ENCODE measurements at regions not wholly inside any gene's neighbourhood (a gene's known extent, or its start where the extent isn't known, plus 50 kb on each side); places are given as distances from the start of the nearest gene placed in this dataset.

- H3K9ac ChIP-seq (ENCODE audit: low read depth in 1 of 2, low read length in 2 of 2): no peak overlapping the region
- H3K36me3 ChIP-seq (ENCODE audit: control insufficient read depth in 4 of 4, insufficient read depth in 3 of 4, low read depth in 1 of 4, low read length in 3 of 4): no peaks in the 10 kb centered on the region
- no peaks in the 10 kb centered on the region for H3K4me1 ChIP-seq (ENCODE audit: control insufficient read depth in 4 of 4, insufficient read depth in 4 of 4, low read length in 3 of 4)
- TF ChIP-seq NR2F2 (IDR thresholded peaks at IDR 0.05) (no peak), EGR1 (IDR thresholded peaks at IDR 0.05; ENCODE audit: low read depth in 2 of 2) (no peak), YY1 (IDR thresholded peaks at IDR 0.05) (no peak), GABPA (IDR thresholded peaks at IDR 0.05 in 1 of 2, conservative IDR thresholded peaks at IDR 0.05 in 1 of 2) (no peak), MAX (IDR thresholded peaks at IDR 0.05) (no peak), FOXA2 (IDR thresholded peaks at IDR 0.05) (no peak), REST (IDR thresholded peaks at IDR 0.05) (no peak), HNF4A (conservative IDR thresholded peaks at IDR 0.05) (no peak), SP1 (IDR thresholded peaks at IDR 0.05) (no peak), FOXA1 (IDR thresholded peaks at IDR 0.05) (no peak), ATF3 (IDR thresholded peaks at IDR 0.05) (no peak), RXRA (IDR thresholded peaks at IDR 0.05) (no peak), RAD21 (IDR thresholded peaks at IDR 0.05) (no peak)
- H3K4me3 ChIP-seq (ENCODE audit: low read depth in 1 of 3, low read length in 3 of 3): no peak overlapping the region
- 62% methylated on average over 5 of the region's 5 CpGs for WGBS
- no peak overlapping the region for H3K27ac ChIP-seq (ENCODE audit: low read depth in 1 of 2, low read length in 2 of 2)
- H3K9me3 ChIP-seq (ENCODE audit: control insufficient read depth in 4 of 4, low read length in 3 of 4): no peaks in the 10 kb centered on the region
- no peak for DNase-seq (ENCODE audit: low spot score)
- no peaks in the 10 kb centered on the region for H3K27me3 ChIP-seq (ENCODE audit: control insufficient read depth in 4 of 4, insufficient read depth in 4 of 4, low read length in 3 of 4)
Observed at GRCh38 chr11:79739591-79739990, 298.8 kb upstream of the TENM4 start.

GRCh38 chr11:79727221-79727620 is 286.4 kb upstream of the TENM4 start:
- H3K9me3 ChIP-seq (ENCODE audit: control insufficient read depth in 4 of 4, low read length in 3 of 4): no peaks in the 10 kb centered on the region
- WGBS: 89% methylated on average over 7 of the region's 7 CpGs
- no peak overlapping the region for H3K4me3 ChIP-seq (ENCODE audit: low read depth in 1 of 3, low read length in 3 of 3)
- H3K27ac ChIP-seq (ENCODE audit: low read depth in 1 of 2, low read length in 2 of 2): no peak overlapping the region
- no peaks in the 10 kb centered on the region for H3K4me1 ChIP-seq (ENCODE audit: control insufficient read depth in 4 of 4, insufficient read depth in 4 of 4, low read length in 3 of 4)
- H3K36me3 ChIP-seq (ENCODE audit: control insufficient read depth in 4 of 4, insufficient read depth in 3 of 4, low read depth in 1 of 4, low read length in 3 of 4): no peaks in the 10 kb centered on the region
- H3K27me3 ChIP-seq (ENCODE audit: control insufficient read depth in 4 of 4, insufficient read depth in 4 of 4, low read length in 3 of 4): no peaks in the 10 kb centered on the region
- no peak for TF ChIP-seq HNF4A (conservative IDR thresholded peaks at IDR 0.05)
- no peak for TF ChIP-seq TAF1 (conservative IDR thresholded peaks at IDR 0.05)
- TF ChIP-seq JUND (IDR thresholded peaks at IDR 0.05): no peak
- TF ChIP-seq MAX (IDR thresholded peaks at IDR 0.05): no peak
- no peak for TF ChIP-seq EGR1 (IDR thresholded peaks at IDR 0.05; ENCODE audit: low read depth in 2 of 2)
- no peak for TF ChIP-seq CTCF (IDR thresholded peaks at IDR 0.05; ENCODE audit: low read depth, low read length, missing input control)
- TF ChIP-seq FOXA2 (IDR thresholded peaks at IDR 0.05): no peak
- TF ChIP-seq SP1 (IDR thresholded peaks at IDR 0.05): no peak
- no peak for TF ChIP-seq RAD21 (IDR thresholded peaks at IDR 0.05)
- no peak for TF ChIP-seq NR2F2 (IDR thresholded peaks at IDR 0.05)
- TF ChIP-seq, protein P1, sequence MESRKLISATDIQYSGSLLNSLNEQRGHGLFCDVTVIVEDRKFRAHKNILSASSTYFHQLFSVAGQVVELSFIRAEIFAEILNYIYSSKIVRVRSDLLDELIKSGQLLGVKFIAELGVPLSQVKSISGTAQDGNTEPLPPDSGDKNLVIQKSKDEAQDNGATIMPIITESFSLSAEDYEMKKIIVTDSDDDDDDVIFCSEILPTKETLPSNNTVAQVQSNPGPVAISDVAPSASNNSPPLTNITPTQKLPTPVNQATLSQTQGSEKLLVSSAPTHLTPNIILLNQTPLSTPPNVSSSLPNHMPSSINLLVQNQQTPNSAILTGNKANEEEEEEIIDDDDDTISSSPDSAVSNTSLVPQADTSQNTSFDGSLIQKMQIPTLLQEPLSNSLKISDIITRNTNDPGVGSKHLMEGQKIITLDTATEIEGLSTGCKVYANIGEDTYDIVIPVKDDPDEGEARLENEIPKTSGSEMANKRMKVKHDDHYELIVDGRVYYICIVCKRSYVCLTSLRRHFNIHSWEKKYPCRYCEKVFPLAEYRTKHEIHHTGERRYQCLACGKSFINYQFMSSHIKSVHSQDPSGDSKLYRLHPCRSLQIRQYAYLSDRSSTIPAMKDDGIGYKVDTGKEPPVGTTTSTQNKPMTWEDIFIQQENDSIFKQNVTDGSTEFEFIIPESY (IDR thresholded peaks at IDR 0.05): no peak
- TF ChIP-seq FOXA1 (IDR thresholded peaks at IDR 0.05): no peak
- no peak for TF ChIP-seq REST (IDR thresholded peaks at IDR 0.05)
- no peak overlapping the region for H3K9ac ChIP-seq (ENCODE audit: low read depth in 1 of 2, low read length in 2 of 2)
- DNase-seq (ENCODE audit: low spot score): no peak

Measured in liver (tissue), 8 donors.